Erythroblast (primary cell): ENCODE measurements at regions not wholly inside any gene's neighbourhood (a gene's known extent, or its start where the extent isn't known, plus 50 kb on each side); places are given as distances from the start of the nearest gene placed in this dataset.
A peak's percentile ranks its signal among the peaks of the same experiment; 100 is the strongest.

Experiments used
- DNase-seq, 2 experiments: peaks; one replicate each; lab custom pipeline; 2025; lab: John Stamatoyannopoulos, UW
- GATA1 ChIP-seq: IDR thresholded peaks from 2 replicates; pipeline ENCODE4 v1.6.1; 2011; ENCODE audit warnings: low read depth, mild to moderate bottlenecking, control low read depth, low read length, moderate library complexity
- POLR2A ChIP-seq: IDR thresholded peaks from 2 replicates; pipeline ENCODE4 v1.6.1; 2011; ENCODE audit warnings: mild to moderate bottlenecking, low read length

- no peak for DNase-seq
- no peak for TF ChIP-seq POLR2A
- TF ChIP-seq GATA1, result no peak
Observed at GRCh38 chr18:24954341-24954740, 397.6 kb downstream of the ZNF521 start.

- TF ChIP-seq POLR2A (no peak), GATA1 (no peak)
- DNase-seq, result no peak
Observed at GRCh38 chr18:24958001-24958400, 394.0 kb downstream of the ZNF521 start.

- TF ChIP-seq GATA1, result no peak
- no peak for DNase-seq
Observed at GRCh38 chr18:24959051-24959476, 392.9 kb downstream of the ZNF521 start.

- no peak for TF ChIP-seq GATA1
- no peak for TF ChIP-seq POLR2A
- DNase-seq, result peak; percentile 43 to 50
Observed at GRCh38 chr18:24964216-24964615, 387.8 kb downstream of the ZNF521 start.

- TF ChIP-seq POLR2A, result no peak
- no peak for TF ChIP-seq GATA1
- DNase-seq, result no peak
Observed at GRCh38 chr18:24968238-24968775, 383.7 kb downstream of the ZNF521 start.

GRCh38 chr18:24972577-24972976 lies 379.4 kb downstream of the ZNF521 start:
- TF ChIP-seq GATA1, result no peak
- no peak for TF ChIP-seq POLR2A
- no peak for DNase-seq

GRCh38 chr18:24974431-24974830 lies 377.5 kb downstream of the ZNF521 start:
- TF ChIP-seq GATA1, result no peak
- no peak for TF ChIP-seq POLR2A
- DNase-seq, result no peak

- no peak for DNase-seq
- no peak for TF ChIP-seq POLR2A
- TF ChIP-seq GATA1, result no peak
Observed at GRCh38 chr18:24975496-24976372, 376.2 kb downstream of the ZNF521 start.

- no peak for DNase-seq
- TF ChIP-seq POLR2A (no peak), GATA1 (no peak)
Observed at GRCh38 chr18:24976502-24976901, 375.5 kb downstream of the ZNF521 start.

GRCh38 chr18:24979235-24979634 lies 372.7 kb downstream of the ZNF521 start:
- TF ChIP-seq GATA1 (no peak), POLR2A (no peak)
- DNase-seq, result no peak

GRCh38 chr18:24982831-24983230 lies 369.1 kb downstream of the ZNF521 start:
- TF ChIP-seq POLR2A (no peak), GATA1 (no peak)
- no peak for DNase-seq

GRCh38 chr18:24983566-24984139 lies 368.3 kb downstream of the ZNF521 start:
- TF ChIP-seq GATA1, result no peak
- no peak for TF ChIP-seq POLR2A
- no peak for DNase-seq

GRCh38 chr18:24985586-24985985 lies 366.4 kb downstream of the ZNF521 start:
- no peak for DNase-seq
- TF ChIP-seq GATA1 (no peak), POLR2A (no peak)

GRCh38 chr18:24986666-24987302 lies 365.2 kb downstream of the ZNF521 start:
- TF ChIP-seq POLR2A (no peak), GATA1 (no peak)
- no peak for DNase-seq
